Fibroblast of villous mesenchyme (primary cell): ENCODE measurements at regions not wholly inside any gene's neighbourhood (a gene's known extent, or its start where the extent isn't known, plus 50 kb on each side); places are given as distances from the start of the nearest gene placed in this dataset.

ENCODE experiments used
- DNase-seq: peaks from one replicate; pipeline ENCODE4 v3.0.0-alpha.2; 2010; ENCODE audit warnings: low read depth
- H3K4me3 ChIP-seq: 2 replicates; pipeline ENCODE4 v1.5.1; 2011; ENCODE audit warnings: low read depth, mild to moderate bottlenecking, low read length
- CTCF ChIP-seq: IDR thresholded peaks from 2 replicates; pipeline ENCODE4 v1.5.1; 2012; ENCODE audit warnings: low read depth, mild to moderate bottlenecking, low read length; ENCODE audit not compliant: insufficient read depth

- no peak overlapping the region for H3K4me3 ChIP-seq
- DNase-seq, result no peak
- no peak for TF ChIP-seq CTCF
These were observed 145.3 kb downstream of the FAM83B start for GRCh38 chr6:54991761-54992330.

GRCh38 chr6:54992789-54993188, 146.2 kb downstream of the FAM83B start:
- DNase-seq, result no peak
- peak; percentile 44 for TF ChIP-seq CTCF
- H3K4me3 ChIP-seq, result no peak overlapping the region

- H3K4me3 ChIP-seq, result no peak overlapping the region
- no peak for TF ChIP-seq CTCF
- no peak for DNase-seq
These were observed 146.7 kb downstream of the FAM83B start for GRCh38 chr6:54993294-54993693.

GRCh38 chr6:54993948-54994347, 147.4 kb downstream of the FAM83B start:
- DNase-seq, result no peak
- no peak overlapping the region for H3K4me3 ChIP-seq
- TF ChIP-seq CTCF, result no peak

GRCh38 chr6:54998576-54998975, 152.0 kb downstream of the FAM83B start:
- no peak overlapping the region for H3K4me3 ChIP-seq
- DNase-seq, result no peak
- TF ChIP-seq CTCF, result no peak

GRCh38 chr6:55003719-55004430, 157.3 kb downstream of the FAM83B start:
- no peak overlapping the region for H3K4me3 ChIP-seq
- DNase-seq, result no peak
- TF ChIP-seq CTCF, result no peak

GRCh38 chr6:55009131-55009530, 162.6 kb downstream of the FAM83B start:
- no peak for DNase-seq
- TF ChIP-seq CTCF, result no peak
- no peak overlapping the region for H3K4me3 ChIP-seq
